ENCODE measurements at regions not wholly inside any gene's neighbourhood (a gene's known extent, or its start where the extent isn't known, plus 50 kb on each side); places are given as distances from the start of the nearest gene placed in this dataset.

- 89 to 93% methylated on average over 2 of the region's 2 CpGs for WGBS, 2 donors
- H3K4me3 ChIP-seq (ENCODE audit: low read depth, poor library complexity, severe bottlenecking): no peak overlapping the region
- intact Hi-C loops (cut with DNase I; ENCODE audit: low total_unique reads): no loop called here
- TF ChIP-seq POLR2A (IDR thresholded peaks at IDR 0.05): no peak
- TF ChIP-seq, protein P1, sequence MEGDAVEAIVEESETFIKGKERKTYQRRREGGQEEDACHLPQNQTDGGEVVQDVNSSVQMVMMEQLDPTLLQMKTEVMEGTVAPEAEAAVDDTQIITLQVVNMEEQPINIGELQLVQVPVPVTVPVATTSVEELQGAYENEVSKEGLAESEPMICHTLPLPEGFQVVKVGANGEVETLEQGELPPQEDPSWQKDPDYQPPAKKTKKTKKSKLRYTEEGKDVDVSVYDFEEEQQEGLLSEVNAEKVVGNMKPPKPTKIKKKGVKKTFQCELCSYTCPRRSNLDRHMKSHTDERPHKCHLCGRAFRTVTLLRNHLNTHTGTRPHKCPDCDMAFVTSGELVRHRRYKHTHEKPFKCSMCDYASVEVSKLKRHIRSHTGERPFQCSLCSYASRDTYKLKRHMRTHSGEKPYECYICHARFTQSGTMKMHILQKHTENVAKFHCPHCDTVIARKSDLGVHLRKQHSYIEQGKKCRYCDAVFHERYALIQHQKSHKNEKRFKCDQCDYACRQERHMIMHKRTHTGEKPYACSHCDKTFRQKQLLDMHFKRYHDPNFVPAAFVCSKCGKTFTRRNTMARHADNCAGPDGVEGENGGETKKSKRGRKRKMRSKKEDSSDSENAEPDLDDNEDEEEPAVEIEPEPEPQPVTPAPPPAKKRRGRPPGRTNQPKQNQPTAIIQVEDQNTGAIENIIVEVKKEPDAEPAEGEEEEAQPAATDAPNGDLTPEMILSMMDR (IDR thresholded peaks at IDR 0.05): no peak
- no peak for DNase-seq (ENCODE audit: low spot score in 2 of 2)
Measured at GRCh38 chr3:124629497-124629896, 100.8 kb upstream of the UMPS start.

GRCh38 chr3:124630960-124631359, 99.3 kb upstream of the UMPS start:
- no peak for DNase-seq (ENCODE audit: low spot score in 2 of 2)
- no peak for TF ChIP-seq POLR2A (IDR thresholded peaks at IDR 0.05)
- TF ChIP-seq, protein P1 (IDR thresholded peaks at IDR 0.05): no peak
- WGBS, 2 donors: 95% methylated on average over 5 of the region's 5 CpGs
- H3K4me3 ChIP-seq (ENCODE audit: low read depth, poor library complexity, severe bottlenecking): no peak overlapping the region
- intact Hi-C loops (cut with DNase I; ENCODE audit: low total_unique reads): no loop called here

DNA sequence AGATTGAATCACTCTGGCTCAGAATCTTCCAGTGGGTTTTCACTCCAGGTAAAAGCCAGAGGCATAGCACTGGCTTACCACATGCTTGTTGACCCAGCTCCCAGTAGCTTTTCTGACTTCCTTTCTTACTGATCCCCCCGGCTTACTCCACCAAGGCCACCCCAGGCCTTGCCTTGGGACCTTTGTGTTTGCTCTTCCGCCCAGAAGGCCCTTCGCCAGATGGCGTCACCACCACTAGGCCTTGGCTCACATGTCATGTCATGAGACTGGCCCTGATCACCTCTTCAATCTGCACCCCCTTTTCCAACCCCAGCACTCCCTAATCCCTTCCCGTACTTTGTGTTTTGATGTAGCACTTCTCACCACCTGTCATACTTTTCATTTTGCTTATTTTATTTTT, 98.5 kb upstream of the UMPS start:
- DNase-seq (ENCODE audit: low spot score in 2 of 2): no peak
- intact Hi-C loops (cut with DNase I; ENCODE audit: low total_unique reads): no loop called here
- no peak for TF ChIP-seq POLR2A (IDR thresholded peaks at IDR 0.05)
- TF ChIP-seq, protein P1 (IDR thresholded peaks at IDR 0.05): no peak
- WGBS, 2 donors: 95% methylated on average over 5 of the region's 5 CpGs
- no peak overlapping the region for H3K4me3 ChIP-seq (ENCODE audit: low read depth, poor library complexity, severe bottlenecking)

DNA sequence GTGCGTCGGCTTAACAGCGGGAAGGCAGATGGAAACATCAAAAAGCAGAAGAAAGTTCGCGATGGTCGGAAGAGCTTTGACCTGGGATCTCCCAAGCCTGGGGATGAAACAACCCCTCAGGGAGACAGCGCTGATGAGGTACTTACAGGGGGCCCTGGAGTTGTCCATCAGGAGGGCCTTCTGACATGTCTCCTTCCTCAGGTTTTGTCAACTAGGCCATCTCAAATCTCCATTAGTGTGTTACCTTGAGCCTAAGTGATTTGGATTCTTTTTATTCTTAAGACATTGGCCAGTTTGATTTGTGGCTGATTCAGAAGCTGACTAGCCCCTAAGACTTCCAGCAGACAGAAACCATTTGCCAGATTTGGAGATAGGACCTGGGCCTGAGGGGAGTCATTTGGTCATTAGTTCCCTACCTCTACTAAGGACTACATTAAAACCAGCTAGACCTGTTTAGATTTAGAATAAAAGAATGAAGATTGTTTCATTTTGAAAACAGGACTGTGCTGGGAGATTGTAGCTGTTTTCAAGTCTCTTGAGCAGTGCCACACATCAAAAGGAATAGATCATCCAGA, 97.6 kb upstream of the UMPS start:
- H3K4me3 ChIP-seq (ENCODE audit: low read depth, poor library complexity, severe bottlenecking): no peak overlapping the region
- 92 to 94% methylated on average over 7 of the region's 7 CpGs for WGBS, 2 donors
- no peak for DNase-seq (ENCODE audit: low spot score in 2 of 2)
- TF ChIP-seq, protein P1 (IDR thresholded peaks at IDR 0.05): no peak
- TF ChIP-seq POLR2A (IDR thresholded peaks at IDR 0.05): no peak
- intact Hi-C loops (cut with DNase I; ENCODE audit: low total_unique reads): no loop called here

- 87 to 89% methylated on average over 3 of the region's 3 CpGs for WGBS, 2 donors
- TF ChIP-seq, protein P1 (IDR thresholded peaks at IDR 0.05): no peak
- intact Hi-C loops (cut with DNase I; ENCODE audit: low total_unique reads): no loop called here
- DNase-seq (ENCODE audit: low spot score in 2 of 2): no peak
- no peak overlapping the region for H3K4me3 ChIP-seq (ENCODE audit: low read depth, poor library complexity, severe bottlenecking)
Measured at GRCh38 chr3:124633524-124633923, 96.7 kb upstream of the UMPS start.
